K562 (cell line): ENCODE measurements at regions not wholly inside any gene's neighbourhood (a gene's known extent, or its start where the extent isn't known, plus 50 kb on each side); places are given as distances from the start of the nearest gene placed in this dataset.

Experiments used
- ATAC-seq: fragments of 200-7000 bp; cut with Tn5 transposase; 3 replicates; pipeline ENCODE4 v1.9.1; 2020; ENCODE audit warnings: moderate library complexity
- BruUV-seq: library from RNA; stranded (reverse); fragments of 400-500 nt; replicated peaks from 2 replicates; lab custom pipeline; 2021; lab: Mats Ljungman, UMichigan
- CTCF ChIA-PET: fragments of 300-600 bp; formaldehyde crosslinking; extraction: SDS; loops from one replicate; lab custom pipeline; 2021; ENCODE audit warnings: low intra/inter-chr PET ratio; lab: Yijun Ruan, JAX
- POLR2A ChIA-PET: fragments of 300-600, 350-650 bp; sonication (Branson Sonifier 250); formaldehyde crosslinking; extraction: SDS; loops from one replicate; lab custom pipeline; 2021; ENCODE audit warnings: antibody characterized with exemption, inconsistent platforms; lab: Yijun Ruan, JAX
- DNase-seq, 4 experiments: peaks; one replicate each; pipeline versions ENCODE4 v3.0.0 to v3.0.0-alpha.2; 2011 to 2018; ENCODE audit warnings: low spot score in 3 of 4, mixed read lengths in 3 of 4; ENCODE audit errors: extremely low read depth in 1 of 4
- FAIRE-seq: peaks from 2 replicates; lab custom pipeline; 2011; peaks lifted over from hg19 to GRCh38; lab: Jason Lieb, UNC
- H2AFZ ChIP-seq: 2 replicates; pipeline ENCODE4 v1.6.0; 2011; ENCODE audit warnings: low read depth, low read length, control low read depth, inconsistent platforms
- H3K27ac ChIP-seq: fragments of 200-600 bp; 3 replicates; pipeline ENCODE4 v1.8.0; 2011; ENCODE audit warnings: low read depth, mild to moderate bottlenecking, control low read depth, inconsistent platforms, low read length, moderate library complexity, mixed read lengths; ENCODE audit errors: extremely low read depth
- H3K27me3 ChIP-seq, 2 experiments: fragments of 300-600 bp in 1 of 2; 2 replicates in 1 of 2; 3 replicates in 1 of 2; pipeline versions ENCODE4 v1.6.0 to v1.8.0; 2011; ENCODE audit warnings: inconsistent platforms in 2 of 2, low read length in 2 of 2, mild to moderate bottlenecking in 1 of 2, mixed read lengths in 1 of 2, moderate library complexity in 1 of 2; ENCODE audit not compliant: control insufficient read depth in 2 of 2, insufficient read depth in 2 of 2
- H3K36me3 ChIP-seq: fragments of 300-600 bp; 3 replicates; pipeline ENCODE4 v1.8.0; 2011; ENCODE audit warnings: mild to moderate bottlenecking, low read length, inconsistent platforms; ENCODE audit not compliant: control insufficient read depth, insufficient read depth
- H3K4me1 ChIP-seq, 2 experiments: fragments of 200-600 bp in 1 of 2; replicated peaks in 1 of 2; 2 replicates in 1 of 2; 3 replicates in 1 of 2; pipeline versions ENCODE4 v1.5.1 to v1.8.0; 2011; ENCODE audit warnings: inconsistent platforms in 2 of 2, low read length in 2 of 2, mild to moderate bottlenecking in 1 of 2, mixed read lengths in 1 of 2, moderate library complexity in 1 of 2; ENCODE audit not compliant: control insufficient read depth in 2 of 2, insufficient read depth in 2 of 2
- H3K4me2 ChIP-seq: 2 replicates; pipeline ENCODE4 v1.6.1; 2011; ENCODE audit warnings: low read length, control low read depth, inconsistent platforms, mixed read lengths; ENCODE audit not compliant: insufficient read depth
- H3K4me3 ChIP-seq: fragments of 200-600 bp; sonication (generic), shearing (Covaris generic); 2 replicates; pipeline ENCODE4 v1.5.1; 2016; ENCODE audit warnings: control low read depth, inconsistent platforms
- H3K79me2 ChIP-seq: fragments of 200-600 bp; 3 replicates; pipeline ENCODE4 v1.8.0; 2011; ENCODE audit warnings: low read length, inconsistent platforms; ENCODE audit not compliant: control insufficient read depth, insufficient read depth
- H3K9ac ChIP-seq, 2 experiments: 2 replicates each; pipeline versions ENCODE4 v1.6.0 to v1.6.1; 2011; ENCODE audit warnings: low read depth in 2 of 2, low read length in 2 of 2, control low read depth in 1 of 2, inconsistent platforms in 1 of 2, mild to moderate bottlenecking in 1 of 2, mixed read lengths in 1 of 2; ENCODE audit not compliant: insufficient read depth in 1 of 2
- H3K9me1 ChIP-seq: one replicate; pipeline ENCODE4 v1.6.0; 2011; ENCODE audit warnings: inconsistent platforms, mild to moderate bottlenecking, low read length, moderate library complexity; ENCODE audit not compliant: control insufficient read depth, insufficient read depth
- H3K9me3 ChIP-seq: replicated peaks from 2 replicates; pipeline ENCODE4 v1.5.1; 2011; ENCODE audit warnings: low read depth, low read length, inconsistent platforms; ENCODE audit not compliant: control insufficient read depth, insufficient read depth
- H4K20me1 ChIP-seq: replicated peaks from 2 replicates; pipeline ENCODE4 v1.6.1; 2011; ENCODE audit warnings: low read length, inconsistent platforms, mixed read lengths; ENCODE audit not compliant: control insufficient read depth, insufficient read depth
- IRF2 ChIP-seq: sonication (generic); formaldehyde crosslinking; IDR thresholded peaks from 2 replicates; pipeline ENCODE4 v1.8.1; 2022; ENCODE audit warnings: mild to moderate bottlenecking, missing genetic modification reagents
- MAZ ChIP-seq, 2 experiments: fragments of 450-650 bp in 1 of 2; sonication (generic) in 1 of 2; formaldehyde crosslinking; IDR thresholded peaks in 1 of 2; conservative IDR thresholded peaks in 1 of 2; 2 replicates each; pipeline versions ENCODE4 v1.4.0 to v1.5.0; 2020; ENCODE audit warnings: mild to moderate bottlenecking in 1 of 2, missing genetic modification reagents in 1 of 2
- MGA ChIP-seq: fragments of 450-650 bp; IDR thresholded peaks from 2 replicates; pipeline ENCODE4 v1.6.1; 2016; ENCODE audit warnings: mild to moderate bottlenecking, moderate library complexity
- NR1H2 ChIP-seq: sonication (generic); formaldehyde crosslinking; IDR thresholded peaks from 2 replicates; pipeline ENCODE4 v1.4.0; 2020; ENCODE audit warnings: mild to moderate bottlenecking, missing genetic modification reagents
- RCOR1 ChIP-seq, 2 experiments: IDR thresholded peaks; 2 replicates each; pipeline ENCODE4 v1.6.1; 2012; ENCODE audit warnings: low read depth in 2 of 2, low read length in 2 of 2, borderline replicate concordance in 1 of 2, improper control_type of control experiment in 1 of 2
- RUNX1 ChIP-seq: sonication (generic); IDR thresholded peaks from 2 replicates; pipeline ENCODE4 v1.6.1; 2016; ENCODE audit warnings: antibody characterized with exemption, low read depth
- SIX5 ChIP-seq, 2 experiments: IDR thresholded peaks; 2 replicates each; pipeline ENCODE4 v1.6.1; 2011; ENCODE audit warnings: low read length in 2 of 2, borderline replicate concordance in 1 of 2, low read depth in 1 of 2, mild to moderate bottlenecking in 1 of 2, moderate library complexity in 1 of 2; ENCODE audit not compliant: insufficient read depth in 1 of 2
- ZBTB34 ChIP-seq: fragments of 250-450 bp; sonication (Bioruptor Pico); IDR thresholded peaks from 2 replicates; pipeline ENCODE4 v1.8.0; 2021; ENCODE audit warnings: mild to moderate bottlenecking, moderate library complexity
- ZNF408 ChIP-seq: fragments of 250-450 bp; sonication (Bioruptor Pico); IDR thresholded peaks from 2 replicates; pipeline ENCODE4 v1.4.0; 2020; ENCODE audit warnings: low read depth, mild to moderate bottlenecking, moderate library complexity
- ZNF79 ChIP-seq: fragments of 250-450 bp; sonication (Bioruptor Pico); IDR thresholded peaks from 2 replicates; pipeline ENCODE4 v1.4.0; 2020; ENCODE audit warnings: low read depth, mild to moderate bottlenecking, moderate library complexity
- WGBS: fragments of 100-300 bp; shearing (Covaris generic); methylation state at CpG from one replicate; pipeline ENCODE4 v1.1.6; 2016; ENCODE audit warnings: low coverage, mixed read lengths; ENCODE audit not compliant: insufficient coverage; ENCODE audit errors: missing lambda C conversion rate; 5-methylcytosine and 5-hydroxymethylcytosine counted together
- in situ Hi-C: fragments of 300-500 bp; cut with MboI; formaldehyde crosslinking; loops from 4 replicates; pipeline ENCODE4 v1.15.0; 2018; ENCODE audit warnings: inconsistent platforms, mixed read lengths
- intact Hi-C: fragments of 100-400 bp; cut with micrococcal nuclease; formaldehyde crosslinking; loops from 2 replicates; pipeline ENCODE4 v1.14.2; 2022

DNA sequence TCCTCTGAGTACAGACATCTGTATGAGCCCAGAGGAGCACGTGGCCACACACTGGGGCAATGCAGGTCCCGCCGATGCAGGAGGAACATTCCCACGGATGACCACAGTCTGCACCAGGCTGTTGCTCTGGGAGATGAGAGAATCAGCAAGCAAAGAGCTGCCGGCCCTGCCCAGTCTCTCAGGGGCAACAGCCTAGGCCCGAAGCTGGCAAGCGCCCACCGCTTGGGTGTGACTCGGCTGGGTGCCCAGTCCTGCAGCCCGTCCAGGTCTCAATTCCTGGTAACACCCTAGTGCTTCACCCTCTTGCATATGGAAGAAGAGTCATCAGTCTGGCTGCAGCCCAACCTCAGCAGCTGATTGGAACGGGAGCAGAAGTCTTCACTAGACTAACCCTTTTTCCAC, 153.7 kb upstream of the HES1 start:
- Histone ChIP-seq H3K9me3 (no peaks in the 10 kb centered on the region), H3K9ac (peak overlapping the region in 1 of 2 experiments; percentile 53; a peak in 1 of 4 replicates), H3K4me1 (peaks cover 4 to 14% of the 10 kb centered on the region in 2 experiments; a peak in 2 of 5 replicates), H4K20me1 (no peaks in the 10 kb centered on the region), H3K9me1 (no peaks in the 10 kb centered on the region), H3K4me3 (no peak overlapping the region), H3K4me2 (no peak overlapping the region), H3K27me3 (no peaks in the 10 kb centered on the region), H3K36me3 (no peaks in the 10 kb centered on the region), H3K27ac (no peak overlapping the region), H2AFZ (no peak overlapping the region), H3K79me2 (no peaks in the 10 kb centered on the region)
- intact Hi-C loops, result no loop called here
- ATAC-seq, result no peak
- BruUV-seq, result no TSS peak
- no peak for DNase-seq
- ChIA-PET POLR2A (interaction anchor here (0.9 kb wide), 1 partner anchor 12 kb away, joined by 3 read pairs; no protein-coding TSS in a partner anchor), CTCF (no interaction called here)
- no peak for FAIRE-seq
- in situ Hi-C loops, result no loop called here
- 59% methylated on average over 9 of the region's 11 CpGs for WGBS
- TF ChIP-seq ZNF79 (CRISPR knock-in tag) (no peak), ZBTB34 (no peak), RCOR1 (IDR thresholded peaks at IDR 0.05; ENCODE audit: borderline replicate concordance in 1 of 2, low read depth in 2 of 2, low read length in 2 of 2) (no peak), ZNF408 (CRISPR knock-in tag) (no peak), IRF2 (CRISPR knock-in tag) (no peak), RUNX1 (no peak), SIX5 (IDR thresholded peaks at IDR 0.05; ENCODE audit: borderline replicate concordance in 1 of 2, insufficient read depth in 1 of 2, low read depth in 1 of 2, low read length in 2 of 2) (no peak), MAZ (CRISPR knock-in tag; conservative IDR thresholded peaks at IDR 0.05 in 1 of 2, IDR thresholded peaks at IDR 0.05 in 1 of 2) (no peak), NR1H2 (CRISPR knock-in tag) (no peak), MGA (no peak)
